PFSK-1 (cell line): ENCODE measurements at regions not wholly inside any gene's neighbourhood (a gene's known extent, or its start where the extent isn't known, plus 50 kb on each side); places are given as distances from the start of the nearest gene placed in this dataset.

Experiments
- POLR2AphosphoS5 ChIP-seq: IDR thresholded peaks from 2 replicates; pipeline ENCODE4 v1.6.1; 2012; ENCODE audit warnings: low read depth, mild to moderate bottlenecking, control low read depth, low read length, moderate library complexity
- TAF1 ChIP-seq: IDR thresholded peaks from 2 replicates; pipeline ENCODE4 v1.6.1; 2012; ENCODE audit warnings: low read length, control low read depth, borderline replicate concordance; ENCODE audit not compliant: insufficient read depth

GRCh38 chr13:80840316-80840976 lies 499.5 kb upstream of the SPRY2 start:
- TF ChIP-seq TAF1 (no peak), POLR2AphosphoS5 (no peak)
